H9 (cell line): ENCODE measurements at regions not wholly inside any gene's neighbourhood (a gene's known extent, or its start where the extent isn't known, plus 50 kb on each side); places are given as distances from the start of the nearest gene placed in this dataset.

Experiments
- DNase-seq: peaks from one replicate; pipeline ENCODE4 v3.0.0-alpha.2; 2017
- H2AFZ ChIP-seq: one replicate; pipeline ENCODE4 v1.6.1; 2013; ENCODE audit warnings: mild to moderate bottlenecking, low read length, control low read depth, moderate library complexity
- H2AK5ac ChIP-seq: 2 replicates; pipeline ENCODE4 v1.6.1; 2013; ENCODE audit warnings: low read length, control low read depth, mixed read lengths; ENCODE audit not compliant: insufficient read length
- H2BK120ac ChIP-seq: one replicate; pipeline ENCODE4 v1.6.1; 2013; ENCODE audit warnings: low read depth, mild to moderate bottlenecking, low read length, control low read depth, inconsistent platforms; ENCODE audit not compliant: poor library complexity, severe bottlenecking
- H2BK12ac ChIP-seq: 2 replicates; pipeline ENCODE4 v1.6.1; 2013; ENCODE audit warnings: low read length, control low read depth, mixed read lengths, low read depth; ENCODE audit not compliant: insufficient read length
- H2BK15ac ChIP-seq: 2 replicates; pipeline ENCODE4 v1.6.1; 2013; ENCODE audit warnings: low read depth, low read length, control low read depth
- H2BK20ac ChIP-seq: one replicate; pipeline ENCODE4 v1.6.1; 2013; ENCODE audit warnings: low read depth, mild to moderate bottlenecking, low read length, control low read depth, inconsistent platforms; ENCODE audit not compliant: poor library complexity, severe bottlenecking
- H2BK5ac ChIP-seq: 2 replicates; pipeline ENCODE4 v1.6.1; 2013; ENCODE audit warnings: low read length, control low read depth, mixed read lengths; ENCODE audit not compliant: insufficient read length
- H3K14ac ChIP-seq: 2 replicates; pipeline ENCODE4 v1.6.1; 2013; ENCODE audit warnings: low read length, control low read depth; ENCODE audit not compliant: insufficient read depth
- H3K18ac ChIP-seq: 2 replicates; pipeline ENCODE4 v1.6.1; 2013; ENCODE audit warnings: low read depth, mild to moderate bottlenecking, mixed read lengths, low read length, control low read depth; ENCODE audit not compliant: insufficient read length
- H3K23ac ChIP-seq: 2 replicates; pipeline ENCODE4 v1.6.1; 2013; ENCODE audit warnings: low read length, control low read depth, mixed read lengths, low read depth; ENCODE audit not compliant: insufficient read length
- H3K23me2 ChIP-seq: 2 replicates; pipeline ENCODE4 v1.6.1; 2013; ENCODE audit warnings: low read depth, mild to moderate bottlenecking, mixed read lengths, low read length, control low read depth; ENCODE audit not compliant: insufficient read length, poor library complexity, severe bottlenecking
- H3K27ac ChIP-seq: 2 replicates; pipeline ENCODE4 v1.5.1; 2013; ENCODE audit warnings: low read length, control low read depth, mixed read lengths, low read depth; ENCODE audit not compliant: insufficient read length
- H3K27me3 ChIP-seq: 2 replicates; pipeline ENCODE4 v1.6.1; 2013; ENCODE audit warnings: low read length, control low read depth, inconsistent platforms; ENCODE audit not compliant: insufficient read depth
- H3K4ac ChIP-seq: 2 replicates; pipeline ENCODE4 v1.6.1; 2013; ENCODE audit warnings: low read depth, mild to moderate bottlenecking, control low read depth, inconsistent platforms, low read length, moderate library complexity
- H3K4me1 ChIP-seq: 2 replicates; pipeline ENCODE4 v1.6.1; 2013; ENCODE audit warnings: low read length, control low read depth, inconsistent platforms; ENCODE audit not compliant: insufficient read depth
- H3K4me2 ChIP-seq: 2 replicates; pipeline ENCODE4 v1.6.1; 2013; ENCODE audit warnings: low read length, control low read depth, mixed read lengths; ENCODE audit not compliant: insufficient read length, insufficient read depth
- H3K56ac ChIP-seq: 2 replicates; pipeline ENCODE4 v1.6.1; 2013; ENCODE audit warnings: low read depth, mild to moderate bottlenecking, mixed read lengths, low read length, control low read depth; ENCODE audit not compliant: insufficient read length
- H3K79me1 ChIP-seq: 2 replicates; pipeline ENCODE4 v1.6.1; 2013; ENCODE audit warnings: low read depth, mild to moderate bottlenecking, moderate library complexity, low read length, control low read depth, inconsistent platforms; ENCODE audit not compliant: insufficient read depth, poor library complexity, severe bottlenecking
- H3K79me2 ChIP-seq: 2 replicates; pipeline ENCODE4 v1.6.1; 2013; ENCODE audit warnings: low read length, control low read depth, inconsistent platforms; ENCODE audit not compliant: insufficient read depth
- H3K9ac ChIP-seq: 2 replicates; pipeline ENCODE4 v1.6.1; 2013; ENCODE audit warnings: low read length, control low read depth, mixed read lengths; ENCODE audit not compliant: insufficient read length; ENCODE audit errors: extremely low read depth
- H3K9me3 ChIP-seq: one replicate; pipeline ENCODE4 v1.6.1; 2013; ENCODE audit warnings: low read depth, low read length, inconsistent platforms; ENCODE audit not compliant: control insufficient read depth
- H3T11ph ChIP-seq: one replicate; pipeline ENCODE4 v1.6.1; 2013; ENCODE audit warnings: mild to moderate bottlenecking, low read length, control low read depth, inconsistent platforms
- H4K20me1 ChIP-seq: one replicate; pipeline ENCODE4 v1.6.1; 2013; ENCODE audit not compliant: control insufficient read depth, insufficient read length, insufficient read depth
- H4K5ac ChIP-seq: 2 replicates; pipeline ENCODE4 v1.6.1; 2013; ENCODE audit warnings: low read depth, mild to moderate bottlenecking, mixed read lengths, low read length, control low read depth; ENCODE audit not compliant: insufficient read length
- H4K8ac ChIP-seq: replicated peaks from 2 replicates; pipeline ENCODE4 v1.6.1; 2013; ENCODE audit warnings: low read length, control low read depth, mixed read lengths, low read depth; ENCODE audit not compliant: insufficient read length
- H4K91ac ChIP-seq: 2 replicates; pipeline ENCODE4 v1.6.1; 2013; ENCODE audit warnings: low read depth, mild to moderate bottlenecking, moderate library complexity, mixed read lengths, low read length, control low read depth; ENCODE audit not compliant: insufficient read length
- H3K27ac Mint-ChIP-seq, 3 experiments: 2 replicates in 2 of 3; 3 replicates in 1 of 3; pipeline ENCODE4 v1.8.0; 2020 to 2021; ENCODE audit warnings: mixed read lengths in 3 of 3, mild to moderate bottlenecking in 1 of 3, moderate library complexity in 1 of 3
- H3K27me3 Mint-ChIP-seq: 2 replicates; pipeline ENCODE4 v1.8.0; 2021; ENCODE audit warnings: low read depth, mild to moderate bottlenecking, moderate library complexity, mixed read lengths
- H3K36me3 Mint-ChIP-seq, 3 experiments: 2 replicates in 2 of 3; 3 replicates in 1 of 3; pipeline ENCODE4 v1.8.0; 2020 to 2021; ENCODE audit warnings: low read depth in 3 of 3, mixed read lengths in 3 of 3; ENCODE audit not compliant: insufficient read depth in 1 of 3
- H3K4me1 Mint-ChIP-seq, 2 experiments: 2 replicates each; pipeline ENCODE4 v1.8.0; 2020; ENCODE audit warnings: mixed read lengths in 2 of 2
- H3K4me3 Mint-ChIP-seq, 2 experiments: 2 replicates in 1 of 2; 3 replicates in 1 of 2; pipeline ENCODE4 v1.8.0; 2020 to 2021; ENCODE audit warnings: mild to moderate bottlenecking in 2 of 2, mixed read lengths in 2 of 2, moderate library complexity in 1 of 2
- H3K9me3 Mint-ChIP-seq, 2 experiments: 2 replicates in 1 of 2; 3 replicates in 1 of 2; pipeline ENCODE4 v1.8.0; 2020; ENCODE audit warnings: mild to moderate bottlenecking in 2 of 2, mixed read lengths in 2 of 2, moderate library complexity in 1 of 2
- WGBS: extraction: QIAGEN DNeasy Blood & Tissue Kit; methylation state at CpG from one replicate; pipeline ENCODE4 v1.1.7; 2013; ENCODE audit warnings: missing lambda C conversion rate, low lambda C conversion rate, mixed read lengths; ENCODE audit not compliant: insufficient read length; ENCODE audit errors: extremely low coverage; 5-methylcytosine and 5-hydroxymethylcytosine counted together
- TF ChIP-seq, protein P1 (sequence below): fragments of 200-600 bp; sonication (generic); conservative IDR thresholded peaks from 3 replicates; pipeline ENCODE4 v1.8.0; 2021; ENCODE audit warnings: antibody characterized with exemption, mild to moderate bottlenecking

DNA sequence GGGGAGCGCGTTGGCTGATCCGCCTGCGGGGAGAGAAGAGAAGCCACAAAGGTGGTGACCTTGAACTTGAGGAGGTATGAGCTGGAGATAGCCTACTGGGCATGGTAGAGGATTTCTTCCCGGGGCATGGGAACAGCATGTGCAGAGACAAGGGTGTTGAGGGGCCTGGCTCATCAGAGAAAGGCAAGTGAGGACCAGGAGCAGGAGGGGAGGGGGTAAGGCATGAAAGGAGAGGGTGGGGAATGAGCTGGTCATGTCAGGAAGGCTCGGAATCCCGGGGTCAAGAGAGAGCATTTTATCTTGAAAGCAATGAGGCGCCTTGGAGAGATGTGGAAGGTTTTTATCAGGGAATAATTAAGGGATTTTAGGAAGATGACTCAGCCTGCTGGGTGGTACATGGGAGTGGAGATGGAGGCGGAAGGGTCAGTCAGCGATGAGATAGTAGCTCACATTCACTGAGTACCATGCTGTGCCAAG lies 121.1 kb downstream of the LHX2 start:
- TF ChIP-seq, protein P1, sequence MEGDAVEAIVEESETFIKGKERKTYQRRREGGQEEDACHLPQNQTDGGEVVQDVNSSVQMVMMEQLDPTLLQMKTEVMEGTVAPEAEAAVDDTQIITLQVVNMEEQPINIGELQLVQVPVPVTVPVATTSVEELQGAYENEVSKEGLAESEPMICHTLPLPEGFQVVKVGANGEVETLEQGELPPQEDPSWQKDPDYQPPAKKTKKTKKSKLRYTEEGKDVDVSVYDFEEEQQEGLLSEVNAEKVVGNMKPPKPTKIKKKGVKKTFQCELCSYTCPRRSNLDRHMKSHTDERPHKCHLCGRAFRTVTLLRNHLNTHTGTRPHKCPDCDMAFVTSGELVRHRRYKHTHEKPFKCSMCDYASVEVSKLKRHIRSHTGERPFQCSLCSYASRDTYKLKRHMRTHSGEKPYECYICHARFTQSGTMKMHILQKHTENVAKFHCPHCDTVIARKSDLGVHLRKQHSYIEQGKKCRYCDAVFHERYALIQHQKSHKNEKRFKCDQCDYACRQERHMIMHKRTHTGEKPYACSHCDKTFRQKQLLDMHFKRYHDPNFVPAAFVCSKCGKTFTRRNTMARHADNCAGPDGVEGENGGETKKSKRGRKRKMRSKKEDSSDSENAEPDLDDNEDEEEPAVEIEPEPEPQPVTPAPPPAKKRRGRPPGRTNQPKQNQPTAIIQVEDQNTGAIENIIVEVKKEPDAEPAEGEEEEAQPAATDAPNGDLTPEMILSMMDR = no peak
- Histone ChIP-seq H2BK12ac (no peak overlapping the region), H4K91ac (no peak overlapping the region), H3K56ac (no peak overlapping the region), H3K27ac (no peak overlapping the region), H3K18ac (no peak overlapping the region), H2BK15ac (no peak overlapping the region), H3K27me3 (no peaks in the 10 kb centered on the region), H3K4me1 (peaks cover 3% of the 10 kb centered on the region; the same call in 1 of the 2 replicates), H3K9ac (no peak overlapping the region), H3K14ac (no peak overlapping the region), H3K79me2 (no peaks in the 10 kb centered on the region), H2BK5ac (no peak overlapping the region), H2AK5ac (no peak overlapping the region), H4K5ac (no peak overlapping the region), H4K8ac (no peak overlapping the region), H4K20me1 (no peaks in the 10 kb centered on the region), H3K23me2 (no peaks in the 10 kb centered on the region), H2BK120ac (no peak overlapping the region), H2BK20ac (no peak overlapping the region), H3T11ph (no peak overlapping the region), H2AFZ (no peak overlapping the region), H3K23ac (no peak overlapping the region), H3K79me1 (no peaks in the 10 kb centered on the region), H3K4ac (no peak overlapping the region), H3K4me2 (no peak overlapping the region), H3K9me3 (no peaks in the 10 kb centered on the region)
- H3K27me3 Mint-ChIP-seq = peaks cover 11% of the 10 kb centered on the region
- no peaks in the 10 kb centered on the region for H3K9me3 Mint-ChIP-seq
- H3K27ac Mint-ChIP-seq = no peak overlapping the region
- no peak for DNase-seq
- no peaks in the 10 kb centered on the region for H3K36me3 Mint-ChIP-seq
- H3K4me3 Mint-ChIP-seq = no peak overlapping the region
- WGBS = no CpG with 5 or more reads among the region's 10 CpGs
- peaks cover 4 to 16% of the 10 kb centered on the region in 2 experiments for H3K4me1 Mint-ChIP-seq
